GM12878 (cell line): ENCODE measurements at regions not wholly inside any gene's neighbourhood (a gene's known extent, or its start where the extent isn't known, plus 50 kb on each side); places are given as distances from the start of the nearest gene placed in this dataset.

Source experiments
- CBX5 ChIP-seq: sonication (generic); IDR thresholded peaks from 2 replicates; pipeline ENCODE4 v1.6.1; 2016; ENCODE audit warnings: low read depth, moderate library complexity, mild to moderate bottlenecking, inconsistent platforms
- CREB1 ChIP-seq: IDR thresholded peaks from 2 replicates; pipeline ENCODE4 v1.6.1; 2012; ENCODE audit warnings: low read depth, mild to moderate bottlenecking, inconsistent platforms
- CTCF ChIP-seq, 3 experiments: IDR thresholded peaks in 2 of 3; conservative IDR thresholded peaks in 1 of 3; 2 replicates each; pipeline ENCODE4 v1.5.1; 2011; ENCODE audit warnings: low read depth in 3 of 3, low read length in 3 of 3, mild to moderate bottlenecking in 3 of 3, control low read depth in 2 of 3, moderate library complexity in 2 of 3, inconsistent platforms in 1 of 3, mixed read lengths in 1 of 3; ENCODE audit not compliant: control insufficient read depth in 2 of 3, insufficient read depth in 1 of 3; ENCODE audit errors: extremely low read depth in 1 of 3
- EP300 ChIP-seq, 2 experiments: fragments of 150-350 bp in 1 of 2; IDR thresholded peaks; 2 replicates each; pipeline ENCODE4 v1.6.1; 2011 to 2012; ENCODE audit warnings: low read depth in 2 of 2, low read length in 2 of 2, borderline replicate concordance in 1 of 2, improper control_type of control experiment in 1 of 2, inconsistent platforms in 1 of 2; ENCODE audit not compliant: control insufficient read depth in 1 of 2
- ESRRA ChIP-seq: IDR thresholded peaks from 2 replicates; pipeline ENCODE4 v1.6.1; 2012; ENCODE audit warnings: mild to moderate bottlenecking, low read length, improper control_type of control experiment
- POLR2A ChIP-seq: IDR thresholded peaks from 2 replicates; pipeline ENCODE4 v1.6.1; 2011; ENCODE audit warnings: low read depth, mild to moderate bottlenecking, low read length
- SIX5 ChIP-seq: IDR thresholded peaks from 2 replicates; pipeline ENCODE4 v1.6.1; 2011; ENCODE audit warnings: mild to moderate bottlenecking, low read depth, low read length, moderate library complexity; ENCODE audit not compliant: severe bottlenecking
- STAT1 ChIP-seq: fragments of 450-650 bp; conservative IDR thresholded peaks from 2 replicates; pipeline ENCODE4 v1.6.1; 2014; ENCODE audit warnings: antibody characterized with exemption, mild to moderate bottlenecking
- ZNF622 ChIP-seq: fragments of 450-650 bp; IDR thresholded peaks from 2 replicates; pipeline ENCODE4 v1.6.1; 2017; ENCODE audit warnings: mild to moderate bottlenecking, inconsistent platforms
- TF ChIP-seq, protein P1 (sequence below): fragments of 450-650 bp; IDR thresholded peaks from 2 replicates; pipeline ENCODE4 v1.6.1; 2016; ENCODE audit warnings: mild to moderate bottlenecking, moderate library complexity, borderline replicate concordance
- TF ChIP-seq, protein P2 (sequence below): IDR thresholded peaks from 2 replicates; pipeline ENCODE4 v1.6.1; 2012; ENCODE audit warnings: low read depth, low read length, improper control_type of control experiment

- TF ChIP-seq, protein P1, sequence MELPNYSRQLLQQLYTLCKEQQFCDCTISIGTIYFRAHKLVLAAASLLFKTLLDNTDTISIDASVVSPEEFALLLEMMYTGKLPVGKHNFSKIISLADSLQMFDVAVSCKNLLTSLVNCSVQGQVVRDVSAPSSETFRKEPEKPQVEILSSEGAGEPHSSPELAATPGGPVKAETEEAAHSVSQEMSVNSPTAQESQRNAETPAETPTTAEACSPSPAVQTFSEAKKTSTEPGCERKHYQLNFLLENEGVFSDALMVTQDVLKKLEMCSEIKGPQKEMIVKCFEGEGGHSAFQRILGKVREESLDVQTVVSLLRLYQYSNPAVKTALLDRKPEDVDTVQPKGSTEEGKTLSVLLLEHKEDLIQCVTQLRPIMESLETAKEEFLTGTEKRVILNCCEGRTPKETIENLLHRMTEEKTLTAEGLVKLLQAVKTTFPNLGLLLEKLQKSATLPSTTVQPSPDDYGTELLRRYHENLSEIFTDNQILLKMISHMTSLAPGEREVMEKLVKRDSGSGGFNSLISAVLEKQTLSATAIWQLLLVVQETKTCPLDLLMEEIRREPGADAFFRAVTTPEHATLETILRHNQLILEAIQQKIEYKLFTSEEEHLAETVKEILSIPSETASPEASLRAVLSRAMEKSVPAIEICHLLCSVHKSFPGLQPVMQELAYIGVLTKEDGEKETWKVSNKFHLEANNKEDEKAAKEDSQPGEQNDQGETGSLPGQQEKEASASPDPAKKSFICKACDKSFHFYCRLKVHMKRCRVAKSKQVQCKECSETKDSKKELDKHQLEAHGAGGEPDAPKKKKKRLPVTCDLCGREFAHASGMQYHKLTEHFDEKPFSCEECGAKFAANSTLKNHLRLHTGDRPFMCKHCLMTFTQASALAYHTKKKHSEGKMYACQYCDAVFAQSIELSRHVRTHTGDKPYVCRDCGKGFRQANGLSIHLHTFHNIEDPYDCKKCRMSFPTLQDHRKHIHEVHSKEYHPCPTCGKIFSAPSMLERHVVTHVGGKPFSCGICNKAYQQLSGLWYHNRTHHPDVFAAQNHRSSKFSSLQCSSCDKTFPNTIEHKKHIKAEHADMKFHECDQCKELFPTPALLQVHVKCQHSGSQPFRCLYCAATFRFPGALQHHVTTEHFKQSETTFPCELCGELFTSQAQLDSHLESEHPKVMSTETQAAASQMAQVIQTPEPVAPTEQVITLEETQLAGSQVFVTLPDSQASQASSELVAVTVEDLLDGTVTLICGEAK, result no peak
- no peak for TF ChIP-seq POLR2A
- no peak for TF ChIP-seq ZNF622
- TF ChIP-seq, protein P2, sequence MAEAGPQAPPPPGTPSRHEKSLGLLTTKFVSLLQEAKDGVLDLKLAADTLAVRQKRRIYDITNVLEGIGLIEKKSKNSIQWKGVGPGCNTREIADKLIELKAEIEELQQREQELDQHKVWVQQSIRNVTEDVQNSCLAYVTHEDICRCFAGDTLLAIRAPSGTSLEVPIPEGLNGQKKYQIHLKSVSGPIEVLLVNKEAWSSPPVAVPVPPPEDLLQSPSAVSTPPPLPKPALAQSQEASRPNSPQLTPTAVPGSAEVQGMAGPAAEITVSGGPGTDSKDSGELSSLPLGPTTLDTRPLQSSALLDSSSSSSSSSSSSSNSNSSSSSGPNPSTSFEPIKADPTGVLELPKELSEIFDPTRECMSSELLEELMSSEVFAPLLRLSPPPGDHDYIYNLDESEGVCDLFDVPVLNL, result no peak
- no peak for TF ChIP-seq CTCF (IDR thresholded peaks at IDR 0.05 in 2 of 3, conservative IDR thresholded peaks at IDR 0.05 in 1 of 3; ENCODE audit: control insufficient read depth in 2 of 3, extremely low read depth in 1 of 3, insufficient read depth in 1 of 3, low read depth in 3 of 3, low read length in 3 of 3)
- no peak for TF ChIP-seq SIX5
- no peak for TF ChIP-seq ESRRA
- TF ChIP-seq STAT1, result no peak
- TF ChIP-seq EP300 (IDR thresholded peaks at IDR 0.05; ENCODE audit: borderline replicate concordance in 1 of 2, control insufficient read depth in 1 of 2, low read depth in 2 of 2, low read length in 2 of 2), result no peak
- no peak for TF ChIP-seq CBX5
- TF ChIP-seq CREB1, result no peak
Observed at GRCh38 chr17:70290770-70291169, 121.4 kb downstream of the KCNJ2 start (continued).
